Activated CD8-positive, alpha-beta memory T cell treated with anti-CD3 and anti-CD28 coated beads for 4 hours (primary cell): ENCODE measurements at regions not wholly inside any gene's neighbourhood (a gene's known extent, or its start where the extent isn't known, plus 50 kb on each side); places are given as distances from the start of the nearest gene placed in this dataset.

ENCODE experiments used
- DNase-seq, 2 donors: peaks; one replicate each; pipeline ENCODE4 v3.0.0-alpha.2; 2020; ENCODE audit warnings: low read depth in 2 of 2

DNA sequence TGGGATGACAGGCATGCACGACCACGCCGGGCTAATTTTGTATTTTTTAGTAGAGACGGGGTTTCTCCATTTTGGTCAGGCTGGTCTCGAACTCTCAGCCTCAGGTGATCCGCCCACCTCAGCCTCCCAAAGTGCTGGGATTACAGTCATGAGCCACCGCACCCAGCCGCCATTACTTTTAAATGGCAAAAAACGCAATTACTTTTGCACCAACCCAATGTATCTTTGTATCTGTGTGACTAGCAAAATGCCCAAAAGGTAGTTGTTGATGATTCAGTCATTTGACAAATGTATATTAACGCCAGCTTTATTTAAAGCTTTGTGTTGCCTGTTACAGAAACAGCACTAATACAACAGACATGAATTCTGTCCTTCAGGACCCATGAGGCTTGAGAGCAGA is 216.9 kb upstream of the FMN2 start:
- no peak for DNase-seq

DNA sequence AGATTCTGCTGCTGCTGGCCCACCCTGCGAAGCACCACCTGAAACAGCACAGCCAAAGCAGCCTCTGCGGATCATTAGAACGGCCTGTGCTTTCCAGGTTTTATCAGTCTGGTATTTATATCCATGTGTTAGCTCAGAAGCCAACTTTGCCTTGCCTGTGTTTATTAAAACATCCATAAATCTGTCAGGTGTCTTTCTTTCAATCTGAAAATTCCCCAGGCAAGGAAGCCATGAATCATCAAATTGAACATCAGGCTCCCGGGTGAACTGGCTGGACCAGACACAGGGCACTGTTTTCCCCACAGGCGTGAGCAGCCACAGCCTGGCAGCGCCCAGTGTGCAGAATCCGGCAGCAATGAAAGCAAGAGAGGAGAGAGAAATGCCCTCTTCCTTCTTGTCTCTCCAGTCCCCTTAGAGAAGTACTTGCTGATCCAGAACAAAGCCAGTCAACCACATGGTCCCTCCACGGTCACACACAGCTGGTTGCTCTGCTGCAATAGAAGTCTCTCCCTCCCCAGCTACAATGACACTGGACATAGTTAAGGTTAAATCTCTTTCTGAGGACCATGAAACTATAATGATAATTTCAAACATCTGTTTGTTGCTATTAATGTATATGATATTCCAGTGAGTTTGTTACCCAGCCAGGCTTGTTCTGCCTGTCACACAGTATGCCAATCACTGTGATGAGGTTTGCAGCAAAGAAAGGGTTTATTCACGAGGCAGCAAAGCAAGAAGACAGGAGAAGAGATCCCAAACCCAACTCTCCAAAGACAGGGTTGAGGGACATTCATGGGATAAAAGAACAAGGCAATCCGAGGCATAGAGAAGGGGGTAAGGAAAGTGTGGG is 212.1 kb upstream of the FMN2 start:
- DNase-seq = no peak

DNA sequence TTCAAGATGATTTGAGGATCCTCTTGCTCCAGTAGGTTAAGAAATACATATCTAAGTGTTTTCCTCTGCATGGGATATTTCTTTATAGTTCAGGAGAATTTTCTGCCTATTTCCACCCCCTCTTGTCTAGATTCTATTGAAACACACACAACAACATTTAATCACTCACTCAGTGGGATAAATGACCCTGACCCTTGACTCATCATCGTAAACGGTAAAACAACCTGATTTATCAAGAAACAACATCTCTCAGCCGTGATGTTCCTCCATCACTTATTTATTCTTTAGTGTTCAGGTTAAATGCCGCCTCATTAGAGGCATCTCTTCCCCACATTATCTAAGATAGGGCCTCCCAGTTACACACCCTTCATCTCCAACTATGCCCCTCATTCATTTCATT is 208.7 kb upstream of the FMN2 start:
- DNase-seq = no peak

DNA sequence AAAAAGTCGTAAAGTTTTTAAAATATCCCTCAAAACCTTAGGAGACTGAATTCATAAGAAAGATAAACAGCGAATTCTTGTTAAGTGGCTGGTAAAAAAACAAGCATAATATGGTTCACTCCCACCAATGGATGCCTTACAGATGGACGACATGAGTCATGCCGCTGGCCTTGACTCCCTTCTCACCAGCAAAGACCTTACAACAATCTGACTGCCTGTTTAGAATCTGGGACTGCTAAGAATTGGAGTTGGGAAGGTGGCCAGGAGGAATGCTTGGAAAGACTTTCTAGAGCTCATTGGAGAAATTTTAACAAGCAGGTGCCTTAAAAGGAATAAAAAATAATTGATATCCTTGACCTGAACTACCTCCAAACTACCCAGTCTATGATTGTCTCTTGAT is 206.9 kb upstream of the FMN2 start:
- DNase-seq = no peak

DNA sequence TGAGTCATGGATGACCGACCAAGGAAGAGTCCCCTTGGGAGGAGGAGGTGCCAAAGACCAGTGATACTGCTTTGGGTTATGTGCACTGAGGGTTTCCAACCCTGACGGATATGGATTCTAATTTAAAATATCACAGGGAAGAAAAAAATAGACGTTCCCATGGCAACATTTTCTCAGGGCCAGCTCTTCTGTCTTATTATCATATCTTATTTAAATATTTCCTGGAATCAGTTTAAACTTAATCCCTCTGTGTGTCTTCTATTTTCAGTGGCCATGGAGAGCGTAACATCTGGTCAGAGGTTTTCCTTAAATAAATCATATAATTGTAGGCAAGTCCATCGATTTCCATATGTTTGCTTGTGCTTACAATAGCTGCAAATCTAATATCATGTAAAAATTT is 205.4 kb upstream of the FMN2 start:
- DNase-seq = no peak

DNA sequence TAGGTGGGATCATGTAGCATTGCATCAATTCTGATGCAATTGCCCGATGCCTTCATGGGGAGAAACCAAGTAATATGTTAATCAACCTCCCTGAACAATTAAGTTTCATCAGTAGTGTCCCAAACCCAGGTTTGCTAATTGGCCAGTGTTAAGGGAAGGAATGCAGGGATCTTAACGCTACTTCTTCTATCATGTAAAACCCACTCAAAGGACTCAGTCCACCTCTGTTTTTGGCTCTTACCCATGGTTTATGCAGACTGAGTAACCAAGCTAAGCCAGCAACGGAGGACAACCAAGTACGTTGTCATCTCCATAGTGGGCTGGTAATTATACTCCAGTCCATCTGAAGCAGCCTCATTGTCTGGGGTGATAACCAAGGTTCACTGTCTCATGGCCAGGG is 203.0 kb upstream of the FMN2 start:
- no peak for DNase-seq

DNA sequence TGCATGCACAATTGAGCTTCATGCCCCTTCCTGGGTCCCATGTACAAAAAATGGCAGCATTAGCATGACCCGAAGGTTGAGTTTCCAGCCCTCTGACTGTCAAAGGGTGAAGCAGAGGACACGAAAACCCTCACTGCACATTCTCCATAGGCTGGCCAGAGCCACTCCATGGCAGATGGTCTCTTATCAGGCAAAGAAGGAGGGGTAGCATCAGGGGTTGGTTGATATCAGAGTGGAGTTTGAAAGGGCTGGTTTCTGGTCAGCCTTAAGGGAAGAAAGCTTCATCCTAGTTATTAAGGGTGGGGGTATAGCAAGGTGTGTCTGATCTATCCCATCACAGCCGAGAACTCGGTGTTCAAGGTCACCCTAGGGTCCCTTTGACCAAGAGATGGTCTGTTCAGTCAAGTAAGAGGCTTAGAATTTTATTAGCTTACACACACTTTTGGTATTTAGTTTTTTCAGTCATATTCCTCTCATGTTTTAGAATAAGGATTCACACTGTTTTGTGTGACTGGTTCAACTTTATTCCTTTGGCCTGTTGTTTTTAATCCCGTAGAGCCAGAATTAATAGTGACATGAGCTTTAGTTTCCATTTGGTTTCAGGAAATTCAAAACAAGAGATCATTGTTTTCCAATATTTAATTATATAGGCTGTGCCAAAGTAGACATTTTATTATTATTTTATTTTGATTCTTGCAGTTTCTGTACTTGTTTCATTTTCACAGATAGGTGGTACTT is 199.9 kb upstream of the FMN2 start:
- DNase-seq = no peak

DNA sequence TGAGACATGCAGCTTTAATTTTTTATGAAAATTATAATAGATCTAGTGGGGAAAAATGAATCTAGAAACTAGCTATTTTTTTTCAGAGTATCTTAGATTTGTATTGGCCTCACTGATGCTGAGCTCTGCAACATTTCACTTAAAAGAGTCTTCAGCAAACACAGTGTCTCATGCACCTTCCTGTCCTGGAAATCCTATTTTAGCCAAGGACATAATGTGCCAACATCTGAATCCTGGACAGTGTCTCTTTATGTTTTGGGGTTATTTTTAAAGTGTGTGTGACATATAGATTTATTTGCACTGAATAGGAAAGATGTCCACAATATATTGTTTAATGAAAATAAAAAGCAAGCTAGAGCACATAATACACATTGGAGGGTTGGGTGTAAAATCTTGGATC is 199.1 kb upstream of the FMN2 start:
- no peak for DNase-seq

DNA sequence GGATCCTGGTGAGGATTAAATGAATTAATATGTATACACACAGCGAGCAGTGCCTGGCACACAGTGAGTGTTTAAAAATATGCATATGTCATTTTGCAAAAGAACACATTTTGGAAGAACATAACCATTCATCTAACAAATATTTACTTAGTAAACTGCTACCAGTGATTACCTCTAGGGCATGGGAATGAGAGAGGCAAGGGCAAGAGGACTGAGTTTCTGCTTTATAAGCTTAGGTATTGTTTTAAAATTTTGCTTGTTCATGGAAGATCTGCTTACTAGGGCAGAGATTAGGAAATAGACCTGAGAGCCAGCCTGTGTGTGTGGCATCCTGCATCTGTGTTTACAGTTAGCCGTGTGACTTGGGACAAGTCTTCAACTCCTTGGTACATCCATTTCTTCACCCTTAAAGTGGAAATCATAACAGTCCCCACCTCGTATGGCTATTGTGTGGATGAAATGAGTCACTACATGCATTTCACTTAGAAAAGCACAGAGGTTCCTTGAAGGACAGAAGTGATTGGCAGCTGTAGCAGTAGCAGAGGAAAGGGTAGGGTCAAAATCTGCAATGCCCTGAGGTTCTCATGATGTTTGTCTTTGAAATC is 198.5 kb upstream of the FMN2 start:
- DNase-seq = no peak

DNA sequence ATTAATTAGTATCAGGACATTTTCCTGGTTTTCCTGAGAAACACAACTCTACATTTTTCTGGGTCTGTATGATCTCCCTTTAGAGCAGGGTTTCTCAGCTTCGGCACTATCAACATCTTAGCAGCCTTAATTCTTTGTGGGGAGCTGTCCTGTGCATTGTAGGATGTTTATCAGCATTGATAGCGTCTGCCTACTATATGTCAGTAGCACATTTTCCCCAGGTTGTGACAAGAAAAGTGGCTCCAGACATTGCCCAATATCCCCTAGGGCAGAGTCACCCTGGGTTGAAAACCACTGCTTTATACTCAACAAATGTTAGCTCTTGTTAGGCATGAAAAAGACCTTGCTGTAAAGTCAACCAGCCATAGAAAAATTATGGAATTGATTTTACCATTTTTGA is 195.1 kb upstream of the FMN2 start:
- no peak for DNase-seq

DNA sequence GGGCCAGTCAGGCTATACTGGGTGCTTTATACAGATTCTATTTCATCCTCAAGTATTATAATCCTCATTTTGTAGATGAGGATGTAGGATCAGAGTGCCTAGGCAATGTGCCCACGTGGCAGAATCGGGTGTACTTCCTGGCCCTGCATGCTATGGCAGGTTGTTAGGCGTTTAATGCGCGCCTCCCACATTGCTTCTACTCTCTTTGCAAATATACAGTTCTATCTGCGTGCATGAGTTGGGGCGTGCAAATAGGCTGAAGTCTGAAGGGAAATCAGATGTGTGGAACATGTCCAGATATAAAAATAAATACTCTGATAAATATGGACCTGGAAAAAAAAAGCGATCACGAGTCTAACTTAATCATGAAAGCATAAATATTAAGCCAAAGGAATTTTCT is 194.7 kb upstream of the FMN2 start:
- no peak for DNase-seq

DNA sequence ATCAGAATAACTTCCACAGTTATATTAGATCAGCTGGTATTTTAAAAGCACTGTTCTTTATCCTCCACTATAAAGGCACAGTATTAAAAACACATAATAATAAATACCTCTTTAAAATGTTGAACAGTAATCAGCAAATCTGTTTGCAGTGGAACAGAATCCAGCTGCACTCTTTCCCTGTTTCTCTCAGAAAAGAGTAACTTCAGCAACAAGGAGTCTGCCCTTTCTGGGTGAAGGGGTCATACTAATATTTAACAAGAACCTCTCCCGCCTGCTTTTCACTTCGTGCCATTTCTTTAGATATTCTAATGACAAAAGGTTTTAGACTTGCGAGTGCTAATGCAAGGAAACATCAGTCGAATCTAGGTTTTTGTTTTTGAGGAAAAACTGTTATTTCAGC is 194.2 kb upstream of the FMN2 start:
- DNase-seq = no peak

DNA sequence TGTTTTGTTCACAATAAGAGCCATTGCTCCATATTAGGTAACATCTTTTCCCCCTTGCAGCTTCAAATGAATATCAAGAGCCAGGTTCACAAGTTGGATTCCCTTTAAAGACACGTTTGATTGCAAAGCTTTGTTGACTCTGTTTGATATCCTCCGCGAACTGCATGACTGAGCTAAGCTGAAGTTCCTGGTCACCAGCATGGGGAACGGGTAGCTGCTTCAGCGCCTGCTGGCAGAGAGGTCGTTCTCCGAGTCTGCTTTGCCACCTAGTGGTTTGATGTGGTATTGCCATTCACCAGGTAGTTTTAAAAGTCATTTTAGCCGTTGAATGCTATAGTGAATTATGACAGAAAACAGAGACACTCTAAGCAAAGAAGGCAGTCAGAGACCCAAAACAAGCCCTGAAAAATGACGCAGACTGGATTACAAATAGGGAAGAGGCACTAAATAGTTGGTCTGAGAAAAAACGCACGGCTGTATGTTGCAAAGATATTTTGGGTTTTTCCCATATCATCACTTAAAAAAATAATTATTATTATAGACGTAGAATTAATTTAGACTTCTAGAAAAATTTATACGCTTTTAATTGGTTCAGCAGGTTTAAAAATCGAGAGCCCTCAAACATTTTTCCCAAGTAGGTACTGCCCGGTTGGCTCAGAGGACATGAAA is 193.5 kb upstream of the FMN2 start:
- DNase-seq = peak; percentile 48 to 52

DNA sequence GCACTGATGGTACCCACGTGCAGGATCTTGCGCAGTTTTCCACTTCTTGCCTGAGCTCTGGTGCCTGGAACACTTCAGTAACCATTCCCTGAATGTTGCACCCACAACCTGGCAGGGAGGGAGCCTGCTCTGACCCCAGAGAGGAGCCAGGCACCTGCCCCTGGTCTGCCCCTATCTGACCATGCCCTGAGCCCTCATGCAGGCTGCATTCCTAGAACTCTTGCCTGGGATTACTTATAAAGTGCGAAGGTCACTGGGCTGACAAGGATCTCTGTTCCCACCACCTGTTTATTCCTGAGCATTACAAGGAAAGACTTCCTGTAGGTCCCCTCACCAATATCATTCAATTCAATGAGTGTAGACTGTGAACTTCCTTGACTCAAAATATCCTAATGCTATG is 191.9 kb upstream of the FMN2 start:
- no peak for DNase-seq

DNA sequence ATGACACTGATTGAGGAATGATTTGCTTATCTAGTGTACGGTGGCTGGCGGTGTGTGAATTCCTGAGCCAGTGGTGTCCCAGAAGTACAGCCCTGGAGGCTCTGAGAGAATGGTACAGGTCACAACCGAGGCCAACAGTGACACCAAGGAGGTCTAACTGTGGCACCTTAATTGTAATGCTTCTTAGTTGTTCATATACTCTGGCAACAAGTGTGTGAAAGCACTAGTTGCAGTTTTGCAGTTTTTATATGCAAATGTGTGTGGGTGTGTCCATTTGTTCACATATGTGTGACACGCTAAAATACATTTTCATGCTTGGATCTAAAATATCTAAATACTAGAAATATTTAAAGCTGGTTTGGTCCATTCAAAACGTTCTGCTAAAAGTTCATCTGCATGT is 185.3 kb upstream of the FMN2 start:
- DNase-seq = no peak

DNA sequence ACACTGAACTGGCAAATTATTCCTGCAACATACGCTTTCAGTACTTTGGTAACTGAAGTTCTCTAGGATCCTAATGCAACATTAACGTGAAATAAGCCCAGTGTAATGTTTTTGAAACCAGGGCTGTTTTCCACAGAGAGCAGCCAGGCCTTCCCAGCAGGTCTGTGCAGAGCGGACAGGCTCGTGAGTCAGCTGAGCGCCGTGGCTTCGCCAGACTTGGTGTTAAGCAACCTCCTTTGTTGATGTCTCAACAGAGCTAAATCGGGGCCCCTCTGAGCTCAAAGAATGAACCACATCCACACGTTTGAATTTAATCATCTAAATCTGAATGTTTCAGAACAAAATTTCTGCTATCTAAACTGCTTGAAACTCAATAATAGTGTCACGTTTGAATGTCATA is 181.8 kb upstream of the FMN2 start:
- no peak for DNase-seq

DNA sequence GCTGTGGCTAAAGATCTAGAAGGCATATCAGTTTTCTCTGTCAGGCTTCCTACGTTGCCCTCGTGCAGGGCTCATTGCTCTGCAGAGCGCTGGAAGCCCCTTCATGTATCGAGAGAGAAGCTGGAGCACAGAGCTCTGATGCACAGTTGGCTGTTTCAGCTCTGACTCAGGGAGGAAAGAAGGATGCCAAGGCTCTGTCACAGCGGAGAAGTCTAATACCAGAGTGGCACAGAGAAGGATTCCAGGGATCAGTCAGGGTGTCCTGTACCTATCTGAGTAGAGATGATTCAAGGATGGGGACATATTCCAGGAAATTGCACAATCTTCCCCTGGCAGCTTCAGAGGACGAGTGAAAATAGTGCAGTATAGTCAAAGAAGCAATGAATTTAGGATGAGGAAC is 179.2 kb upstream of the FMN2 start:
- DNase-seq = no peak

DNA sequence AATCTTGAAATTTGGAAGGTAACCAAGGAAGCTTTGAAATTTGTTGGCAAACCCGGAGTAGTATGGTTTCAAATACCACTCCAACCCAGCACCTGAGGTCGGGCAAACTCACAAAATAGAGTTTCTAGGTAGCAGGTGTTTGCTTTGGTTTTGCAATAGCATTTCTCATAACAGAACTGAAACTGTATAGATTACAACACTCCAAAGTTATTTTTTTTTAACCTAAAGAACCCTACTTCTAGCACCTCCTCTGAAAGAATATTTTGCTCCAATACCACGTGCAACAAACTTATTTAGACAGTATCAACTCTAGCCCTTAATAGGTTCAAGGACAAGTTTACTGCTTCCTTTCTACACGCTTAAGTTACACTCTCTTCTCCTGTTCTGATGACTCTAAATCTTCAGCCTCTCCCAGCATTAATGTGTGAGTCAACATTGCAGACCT is 178.5 kb upstream of the FMN2 start:
- DNase-seq = no peak

DNA sequence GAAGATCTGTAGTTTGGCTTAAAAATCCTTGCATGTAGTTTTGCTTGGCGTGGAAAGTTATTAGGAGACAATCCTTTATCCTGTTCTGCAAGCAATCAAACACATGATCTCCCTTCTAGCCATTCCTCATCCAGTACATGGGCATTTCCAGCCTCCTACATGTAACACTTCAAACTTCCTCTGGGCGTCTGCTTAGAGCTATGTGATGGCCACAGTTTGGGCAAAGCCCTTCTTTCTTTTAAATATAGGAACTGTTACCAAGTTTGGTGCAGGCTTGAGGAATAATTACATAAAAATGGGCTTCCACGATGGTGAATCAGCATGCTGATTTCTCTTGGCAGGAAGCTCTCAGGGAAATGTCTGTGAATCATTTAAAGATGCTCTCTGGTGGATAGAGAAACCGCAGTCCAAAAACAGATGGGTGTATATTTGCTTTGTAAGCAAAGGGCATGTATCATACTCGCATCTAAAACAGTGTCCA is 176.9 kb upstream of the FMN2 start:
- no peak for DNase-seq

DNA sequence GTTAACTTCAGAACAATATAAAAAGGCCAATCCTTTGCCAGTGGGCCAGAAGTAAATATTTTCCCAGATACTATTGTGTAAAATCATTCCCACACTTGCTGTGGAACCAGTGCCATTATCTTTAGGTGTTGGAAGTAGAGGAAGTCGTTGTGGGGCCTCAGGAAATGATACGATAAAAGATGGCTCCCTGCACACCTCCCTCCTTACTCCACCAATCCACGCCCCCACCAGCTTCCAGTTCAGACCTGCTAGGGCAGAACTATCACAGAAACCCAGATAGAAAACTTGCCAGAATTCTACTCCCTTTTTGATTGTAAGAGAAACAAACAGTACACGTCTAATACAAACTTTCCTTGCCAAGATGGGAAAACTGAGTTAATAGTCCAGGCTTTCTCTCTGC is 173.0 kb upstream of the FMN2 start:
- no peak for DNase-seq

DNA sequence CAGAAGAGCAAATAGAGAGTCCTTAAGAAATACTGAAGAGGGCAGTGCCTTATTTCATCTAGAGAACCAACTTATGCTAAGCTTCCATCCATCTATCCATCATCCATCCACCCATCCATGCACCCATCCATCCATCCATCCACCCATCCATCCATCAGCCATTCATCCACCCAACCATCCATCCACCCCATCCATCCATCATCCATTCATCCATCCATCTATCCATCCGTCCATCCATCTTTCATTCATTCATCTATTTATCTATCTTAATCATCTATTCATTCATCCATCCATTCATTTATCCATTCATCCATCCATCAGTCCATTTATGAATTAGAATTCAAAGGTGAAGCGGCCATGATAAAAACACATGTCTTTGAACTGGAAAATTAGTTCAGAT is 171.5 kb upstream of the FMN2 start:
- DNase-seq = no peak

DNA sequence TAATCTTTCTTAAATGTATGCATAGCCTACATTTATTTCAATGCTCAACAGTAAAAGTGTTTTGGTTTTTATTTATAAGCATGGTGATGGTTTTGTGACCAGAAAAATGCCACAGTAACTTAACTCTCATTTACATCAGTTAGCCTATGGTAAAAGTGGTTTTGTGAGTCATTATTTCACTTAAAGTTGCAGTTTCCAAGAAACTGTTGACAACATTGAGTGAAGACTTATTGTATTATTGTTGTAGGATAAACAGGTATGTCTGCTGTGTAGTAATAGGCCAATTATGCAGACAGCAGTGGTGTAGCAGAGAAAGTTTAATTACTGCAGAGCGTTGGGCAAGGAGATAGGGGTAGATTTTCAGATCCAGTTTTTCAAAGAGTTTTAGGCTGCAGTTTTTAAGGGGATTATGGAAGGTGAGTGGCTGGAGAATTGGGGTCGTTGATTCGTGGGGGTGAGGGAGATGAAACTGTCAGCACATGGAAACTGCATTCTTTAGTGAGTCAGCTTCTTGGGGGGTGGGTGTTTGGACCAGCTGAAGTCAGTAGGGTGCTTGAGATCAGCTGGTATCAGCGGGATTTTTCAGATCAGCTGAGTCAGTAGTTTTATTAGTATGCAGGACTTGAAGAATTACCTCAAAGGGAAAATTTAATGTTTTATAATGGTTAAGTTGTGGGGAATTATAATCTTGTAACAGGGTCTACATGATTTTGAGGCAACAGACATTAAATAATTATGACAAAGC is 168.7 kb upstream of the FMN2 start:
- no peak for DNase-seq
